ENCODE measurements at regions not wholly inside any gene's neighbourhood (a gene's known extent, or its start where the extent isn't known, plus 50 kb on each side); places are given as distances from the start of the nearest gene placed in this dataset.
"Not testable (repeated sequence)": the region's sequence is repeated elsewhere in the genome, so short reads cannot be mapped to it uniquely, and the experiment has no call there.

- ChIA-PET POLR2A (ENCODE audit: low non-redundant PET) (no interaction called here), CTCF (no interaction called here)
- TF ChIP-seq CTCF (conservative IDR thresholded peaks at IDR 0.05; ENCODE audit: low read depth, low read length) (no peak), EZH2 (IDR thresholded peaks at IDR 0.05; ENCODE audit: borderline replicate concordance, low read depth, low read length, poor library complexity, severe bottlenecking) (no peak)
- no peaks in the 10 kb centered on the region for H3K36me3 ChIP-seq (ENCODE audit: insufficient read depth, low read length, poor library complexity, severe bottlenecking)
- DNase-seq (ENCODE audit: low spot score) = no peak
- no peaks in the 10 kb centered on the region for H3K9me3 ChIP-seq (ENCODE audit: low read depth, low read length, poor library complexity, severe bottlenecking)
- no peak overlapping the region for H3K4me3 ChIP-seq (ENCODE audit: low read depth, low read length, poor library complexity, severe bottlenecking)
- no TSS peak for BruUV-seq (replicated peaks)
- H3K27me3 ChIP-seq (replicated peaks; ENCODE audit: insufficient read depth, low read depth, low read length, poor library complexity) = no peaks in the 10 kb centered on the region
- H3K4me1 ChIP-seq (ENCODE audit: insufficient read depth, low read length, poor library complexity, severe bottlenecking) = peaks cover 8% of the 10 kb centered on the region
- no peak overlapping the region for H3K27ac ChIP-seq (ENCODE audit: low read depth, low read length, poor library complexity, severe bottlenecking)
- intact Hi-C loops (cut with micrococcal nuclease; ENCODE audit: unreplicated experiment) = no loop called here
Observed at GRCh38 chr10:77721815-77722214, 84.2 kb upstream of the KCNMA1 start.

GRCh38 chr10:77718957-77719356, 81.3 kb upstream of the KCNMA1 start:
- CTCF ChIA-PET = interaction anchor here (0.6 to 1.4 kb wide), 2 partner anchors 8 to 909 kb away, joined by 3 to 5 read pairs; no protein-coding TSS in a partner anchor
- POLR2A ChIA-PET (ENCODE audit: low non-redundant PET) = no interaction called here
- DNase-seq (ENCODE audit: low spot score) = no peak
- Histone ChIP-seq H3K27me3 (replicated peaks; ENCODE audit: insufficient read depth, low read depth, low read length, poor library complexity) (no peaks in the 10 kb centered on the region), H3K4me3 (ENCODE audit: low read depth, low read length, poor library complexity, severe bottlenecking) (no peak overlapping the region), H3K4me1 (ENCODE audit: insufficient read depth, low read length, poor library complexity, severe bottlenecking) (peaks cover 15% of the 10 kb centered on the region), H3K36me3 (ENCODE audit: insufficient read depth, low read length, poor library complexity, severe bottlenecking) (no peaks in the 10 kb centered on the region), H3K9me3 (ENCODE audit: low read depth, low read length, poor library complexity, severe bottlenecking) (no peaks in the 10 kb centered on the region), H3K27ac (ENCODE audit: low read depth, low read length, poor library complexity, severe bottlenecking) (no peak overlapping the region)
- intact Hi-C loops (cut with micrococcal nuclease; ENCODE audit: unreplicated experiment) = no loop called here
- TF ChIP-seq CTCF (conservative IDR thresholded peaks at IDR 0.05; ENCODE audit: low read depth, low read length) (no peak), EZH2 (IDR thresholded peaks at IDR 0.05; ENCODE audit: borderline replicate concordance, low read depth, low read length, poor library complexity, severe bottlenecking) (no peak)
- no TSS peak for BruUV-seq (replicated peaks)

- H3K27me3 ChIP-seq (replicated peaks; ENCODE audit: insufficient read depth, low read depth, low read length, poor library complexity); H3K9me3 ChIP-seq (ENCODE audit: low read depth, low read length, poor library complexity, severe bottlenecking); POLR2A ChIA-PET (ENCODE audit: low non-redundant PET); DNase-seq (ENCODE audit: low spot score); BruUV-seq (replicated peaks); H3K36me3 ChIP-seq (ENCODE audit: insufficient read depth, low read length, poor library complexity, severe bottlenecking); intact Hi-C loops (cut with micrococcal nuclease; ENCODE audit: unreplicated experiment); H3K4me3 ChIP-seq (ENCODE audit: low read depth, low read length, poor library complexity, severe bottlenecking); H3K27ac ChIP-seq (ENCODE audit: low read depth, low read length, poor library complexity, severe bottlenecking): not testable (repeated sequence)
- H3K4me1 ChIP-seq (ENCODE audit: insufficient read depth, low read length, poor library complexity, severe bottlenecking) = peaks cover 19% of the 10 kb centered on the region
- CTCF ChIA-PET = interaction anchor here (0.7 kb wide), 1 partner anchor 38 kb away, joined by 3 read pairs; no protein-coding TSS in a partner anchor
Observed at GRCh38 chr10:77718312-77718711, 80.7 kb upstream of the KCNMA1 start.

GRCh38 chr10:77717336-77717735, 79.7 kb upstream of the KCNMA1 start:
- ChIA-PET POLR2A (ENCODE audit: low non-redundant PET) (no interaction called here), CTCF (no interaction called here)
- H3K36me3 ChIP-seq (ENCODE audit: insufficient read depth, low read length, poor library complexity, severe bottlenecking) = no peaks in the 10 kb centered on the region
- H3K27me3 ChIP-seq (replicated peaks; ENCODE audit: insufficient read depth, low read depth, low read length, poor library complexity) = no peaks in the 10 kb centered on the region
- no peak for DNase-seq (ENCODE audit: low spot score)
- TF ChIP-seq CTCF (conservative IDR thresholded peaks at IDR 0.05; ENCODE audit: low read depth, low read length) (no peak), EZH2 (IDR thresholded peaks at IDR 0.05; ENCODE audit: borderline replicate concordance, low read depth, low read length, poor library complexity, severe bottlenecking) (no peak)
- H3K4me3 ChIP-seq (ENCODE audit: low read depth, low read length, poor library complexity, severe bottlenecking) = no peak overlapping the region
- H3K9me3 ChIP-seq (ENCODE audit: low read depth, low read length, poor library complexity, severe bottlenecking) = no peaks in the 10 kb centered on the region
- no TSS peak for BruUV-seq (replicated peaks)
- intact Hi-C loops (cut with micrococcal nuclease; ENCODE audit: unreplicated experiment) = no loop called here
- H3K4me1 ChIP-seq (ENCODE audit: insufficient read depth, low read length, poor library complexity, severe bottlenecking) = peaks cover 19% of the 10 kb centered on the region
- no peak overlapping the region for H3K27ac ChIP-seq (ENCODE audit: low read depth, low read length, poor library complexity, severe bottlenecking)
